Fibroblast of pulmonary artery (primary cell): ENCODE measurements at regions not wholly inside any gene's neighbourhood (a gene's known extent, or its start where the extent isn't known, plus 50 kb on each side); places are given as distances from the start of the nearest gene placed in this dataset.
A peak's percentile ranks its signal among the peaks of the same experiment; 100 is the strongest.

Source experiments
- DNase-seq: peaks from one replicate; pipeline ENCODE4 v3.0.0-alpha.2; 2010; ENCODE audit warnings: low read depth
- H3K4me3 ChIP-seq: replicated peaks from 2 replicates; pipeline ENCODE4 v1.5.1; 2011; ENCODE audit warnings: low read depth, mild to moderate bottlenecking, control low read depth, low read length, moderate library complexity
- CTCF ChIP-seq: IDR thresholded peaks from 2 replicates; pipeline ENCODE4 v1.5.1; 2011; ENCODE audit warnings: mild to moderate bottlenecking, control low read depth, low read length, inconsistent platforms; ENCODE audit errors: missing control alignments

- TF ChIP-seq CTCF = no peak
- peak; percentile 88 for DNase-seq
- H3K4me3 ChIP-seq = no peak overlapping the region
Measured at GRCh38 chr3:90007778-90008499, 900.5 kb downstream of the EPHA3 start.

GRCh38 chr3:90010341-90010740, 902.9 kb downstream of the EPHA3 start:
- peak; percentile 82 for DNase-seq
- TF ChIP-seq CTCF = no peak
- H3K4me3 ChIP-seq = no peak overlapping the region

- peak; percentile 31 for DNase-seq
- TF ChIP-seq CTCF = no peak
- H3K4me3 ChIP-seq = no peak overlapping the region
Measured at GRCh38 chr3:90011131-90011530, 903.7 kb downstream of the EPHA3 start.

GRCh38 chr3:90011596-90011995, 904.2 kb downstream of the EPHA3 start:
- no peak overlapping the region for H3K4me3 ChIP-seq
- DNase-seq = no peak
- no peak for TF ChIP-seq CTCF

GRCh38 chr3:90011996-90012395, 904.6 kb downstream of the EPHA3 start:
- DNase-seq = no peak
- no peak overlapping the region for H3K4me3 ChIP-seq
- TF ChIP-seq CTCF = no peak

GRCh38 chr3:90015688-90016356, 908.4 kb downstream of the EPHA3 start:
- H3K4me3 ChIP-seq = no peak overlapping the region
- TF ChIP-seq CTCF = no peak
- DNase-seq = peak; percentile 87
